ENCODE measurements at regions not wholly inside any gene's neighbourhood (a gene's known extent, or its start where the extent isn't known, plus 50 kb on each side); places are given as distances from the start of the nearest gene placed in this dataset.

DNA sequence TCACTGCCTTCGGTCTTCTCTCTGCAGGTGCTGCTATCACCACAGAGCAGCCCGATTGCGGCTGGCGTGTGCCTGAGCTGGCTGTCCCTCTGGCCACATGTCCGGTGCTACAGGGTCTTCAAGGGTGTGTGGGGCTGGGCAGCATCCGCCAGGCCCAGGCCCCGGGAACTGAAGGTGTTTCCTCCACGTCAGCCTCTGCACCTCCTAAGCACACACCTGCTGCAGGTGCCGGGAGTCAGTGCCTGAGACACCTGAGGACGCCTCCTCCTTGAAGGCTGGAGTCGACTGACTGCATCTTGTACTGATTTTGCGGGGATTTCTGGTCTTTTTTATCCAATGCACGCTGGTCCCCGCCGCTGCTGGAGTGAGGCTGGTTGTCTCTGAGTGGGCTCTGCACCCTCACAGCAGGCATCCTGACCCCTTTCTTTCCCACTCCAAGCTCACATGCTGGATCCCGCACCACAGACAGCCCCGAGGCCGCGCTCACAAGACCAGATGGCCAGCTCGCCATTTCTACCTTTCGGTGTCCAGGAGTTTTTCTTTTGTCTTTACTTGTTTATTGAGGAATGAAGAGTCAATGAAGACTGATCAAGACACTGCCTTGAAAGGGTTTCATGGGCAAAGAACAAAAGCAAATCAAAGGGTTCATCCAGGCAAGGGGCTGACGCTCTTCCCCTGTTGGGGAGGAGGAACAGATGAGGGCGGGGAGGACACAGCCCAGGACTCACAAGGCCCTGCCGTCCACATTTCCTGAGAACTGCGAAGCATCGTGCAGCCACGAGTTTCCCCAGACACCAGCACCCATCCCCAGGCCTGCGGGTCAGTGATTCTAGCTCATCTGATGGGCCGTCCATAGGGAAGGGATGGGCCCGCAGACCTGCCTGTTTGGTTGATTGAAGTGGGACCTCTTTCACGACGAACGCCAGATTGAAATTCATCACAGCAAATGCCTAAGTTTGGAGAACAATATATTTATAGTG, 203.8 kb upstream of the SOX1 start:
- no peak for DNase-seq (ENCODE audit: extremely low read depth, low read depth)

DNA sequence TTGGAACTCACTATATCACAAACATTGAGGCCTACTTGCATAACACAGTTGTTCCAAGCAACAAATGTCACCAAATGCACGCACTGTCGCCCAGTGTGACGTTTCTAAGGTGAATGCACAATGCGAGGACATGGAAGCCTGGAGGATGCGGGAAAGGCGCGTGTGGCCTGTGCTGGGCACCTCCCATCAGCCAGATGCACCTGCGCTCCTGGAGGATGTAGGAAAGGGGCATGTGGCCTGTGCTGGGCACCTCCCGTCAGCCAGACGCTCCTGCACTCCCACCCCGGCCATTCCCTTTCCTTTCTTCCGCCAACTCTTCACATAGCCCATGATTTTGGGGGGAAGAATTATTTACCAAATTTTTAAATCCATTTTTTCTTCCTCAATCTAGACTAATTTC, 202.4 kb upstream of the SOX1 start:
- DNase-seq (ENCODE audit: extremely low read depth, low read depth) = no peak

DNA sequence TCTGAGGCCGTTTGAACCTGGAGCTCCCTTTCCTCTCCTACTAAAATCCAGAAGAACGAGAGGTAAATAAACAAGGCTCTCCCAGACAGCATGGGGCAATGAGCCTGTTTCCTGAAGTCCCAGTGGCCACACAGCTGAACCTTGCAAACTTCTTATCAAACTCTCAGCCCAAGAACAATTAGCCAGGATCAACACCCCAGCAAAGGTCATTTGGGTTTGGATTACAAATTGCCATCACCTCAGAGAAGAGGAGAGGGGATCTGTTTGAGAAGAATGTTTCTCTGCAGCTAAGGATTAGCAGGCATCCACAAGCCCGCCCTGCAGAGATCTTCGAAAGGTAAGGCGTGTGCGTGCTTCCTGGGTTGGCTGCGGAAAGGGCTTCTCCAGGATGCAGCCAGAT, 201.9 kb upstream of the SOX1 start:
- DNase-seq (ENCODE audit: extremely low read depth, low read depth) = no peak

DNA sequence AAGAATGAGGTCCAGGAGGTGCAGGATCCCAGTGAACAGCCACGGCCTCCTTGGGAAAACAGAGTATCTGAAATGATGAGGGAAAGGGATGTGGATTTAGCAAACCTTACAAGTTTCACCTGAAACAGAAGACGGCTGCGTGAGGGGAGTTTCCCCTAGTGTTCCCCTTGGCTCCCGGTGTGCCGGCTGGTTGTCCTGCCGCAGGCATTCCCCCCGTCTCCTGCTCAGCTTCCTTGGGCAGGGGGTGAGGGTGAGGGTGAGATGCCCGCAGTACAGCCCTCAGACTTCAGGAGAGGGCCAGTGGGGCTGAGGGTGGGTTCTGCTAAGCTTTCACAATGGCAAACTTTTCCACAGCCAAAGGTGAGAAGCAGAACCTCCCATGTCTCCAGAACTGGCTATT, 201.1 kb upstream of the SOX1 start:
- DNase-seq (ENCODE audit: extremely low read depth, low read depth) = no peak

DNA sequence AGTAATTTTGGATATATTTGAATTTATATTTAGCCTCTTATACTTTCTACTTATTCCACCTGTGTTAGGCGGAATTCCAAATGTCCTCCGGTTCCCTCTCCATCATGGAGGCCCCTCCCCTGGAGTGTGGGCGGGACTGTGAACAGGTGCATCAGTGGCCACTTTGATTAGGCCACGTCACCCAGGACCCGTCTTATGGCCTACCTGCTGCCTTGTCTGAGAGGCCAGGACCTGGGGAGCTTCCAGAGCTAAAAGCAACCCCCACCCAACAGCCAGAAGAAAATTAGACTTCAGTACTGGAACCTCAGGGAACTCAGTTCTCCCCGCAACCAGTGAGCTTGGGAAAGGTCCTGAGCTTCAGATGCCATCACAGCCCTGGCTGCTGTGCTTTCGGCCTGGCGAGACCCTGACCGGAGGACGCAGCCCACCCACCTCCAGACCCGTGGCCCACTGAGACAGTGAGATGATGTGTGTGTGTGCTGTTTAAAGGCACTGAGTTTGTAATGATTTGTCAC, 200.2 kb upstream of the SOX1 start:
- DNase-seq (ENCODE audit: extremely low read depth, low read depth) = no peak

DNA sequence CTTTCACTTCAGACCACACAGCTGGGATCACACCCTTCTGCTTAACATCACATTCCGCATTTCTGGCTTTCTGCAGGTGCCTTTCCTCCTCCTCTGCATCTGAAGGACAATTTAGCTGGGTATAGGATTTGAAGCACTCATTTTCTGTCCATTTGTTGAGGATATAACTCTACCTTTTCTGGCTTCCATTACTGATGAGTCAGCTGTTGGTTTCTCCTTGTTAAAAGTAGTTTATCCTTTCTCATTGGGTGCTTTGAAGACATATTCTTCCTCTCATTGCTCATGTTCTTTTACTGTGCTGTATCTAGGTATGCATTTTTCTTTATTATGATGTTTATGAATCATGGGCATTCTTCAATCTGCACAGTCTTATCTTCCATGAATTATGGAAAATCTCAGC, 199.3 kb upstream of the SOX1 start:
- DNase-seq (ENCODE audit: extremely low read depth, low read depth) = no peak

DNA sequence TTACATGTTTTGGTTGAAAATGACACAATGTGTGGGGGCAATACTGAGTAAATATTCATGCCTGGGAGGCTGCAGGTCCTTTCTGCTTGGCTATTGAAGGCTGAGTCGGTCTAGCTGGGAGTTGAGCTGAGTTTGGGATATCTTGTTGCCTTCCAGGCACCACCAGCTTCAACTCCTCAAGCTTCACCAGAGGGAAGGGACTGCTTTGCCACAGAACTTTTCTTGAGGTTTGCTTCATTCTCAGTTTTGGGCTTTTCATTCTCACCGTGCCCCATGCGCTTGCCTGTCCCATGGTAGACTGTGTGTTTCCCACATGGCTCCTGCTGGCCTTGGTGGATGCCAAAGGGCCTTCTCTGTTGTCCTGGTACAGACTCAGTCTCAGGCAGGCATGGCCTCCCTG, 198.2 kb upstream of the SOX1 start:
- no peak for DNase-seq (ENCODE audit: extremely low read depth, low read depth)

DNA sequence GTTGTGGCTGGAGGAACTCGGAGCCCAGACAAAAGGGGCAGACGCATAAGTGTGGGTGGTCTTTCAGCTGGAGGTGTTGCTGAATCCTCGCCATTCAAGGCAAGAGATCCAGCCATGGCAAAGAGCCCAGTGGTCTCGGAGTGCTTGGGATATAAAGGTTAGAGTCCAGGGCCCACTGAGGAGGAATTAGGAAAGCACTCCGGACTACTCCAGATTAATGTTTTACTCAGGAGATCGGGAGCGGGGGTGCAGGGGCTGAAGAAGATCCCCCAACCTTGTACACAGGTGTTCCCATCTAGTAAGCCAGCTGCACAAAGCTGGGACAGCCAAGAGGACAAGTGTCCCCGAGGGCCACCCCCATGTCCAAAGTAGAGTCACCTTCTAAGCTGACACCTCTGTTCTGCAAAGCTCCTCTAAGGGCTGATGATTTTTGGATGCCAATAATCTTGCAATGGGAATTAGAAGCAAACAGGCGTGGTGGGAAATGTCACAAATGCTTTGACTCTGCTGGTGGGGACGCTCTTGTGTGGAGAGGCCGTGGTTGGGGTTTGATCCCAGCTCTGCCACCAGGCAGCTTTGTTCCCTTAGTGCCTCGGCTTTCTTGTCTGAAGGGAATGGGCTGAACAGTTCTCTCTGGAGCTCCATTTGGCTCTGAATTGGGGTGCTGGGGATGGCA, 194.3 kb upstream of the SOX1 start:
- no peak for DNase-seq (ENCODE audit: extremely low read depth, low read depth)

DNA sequence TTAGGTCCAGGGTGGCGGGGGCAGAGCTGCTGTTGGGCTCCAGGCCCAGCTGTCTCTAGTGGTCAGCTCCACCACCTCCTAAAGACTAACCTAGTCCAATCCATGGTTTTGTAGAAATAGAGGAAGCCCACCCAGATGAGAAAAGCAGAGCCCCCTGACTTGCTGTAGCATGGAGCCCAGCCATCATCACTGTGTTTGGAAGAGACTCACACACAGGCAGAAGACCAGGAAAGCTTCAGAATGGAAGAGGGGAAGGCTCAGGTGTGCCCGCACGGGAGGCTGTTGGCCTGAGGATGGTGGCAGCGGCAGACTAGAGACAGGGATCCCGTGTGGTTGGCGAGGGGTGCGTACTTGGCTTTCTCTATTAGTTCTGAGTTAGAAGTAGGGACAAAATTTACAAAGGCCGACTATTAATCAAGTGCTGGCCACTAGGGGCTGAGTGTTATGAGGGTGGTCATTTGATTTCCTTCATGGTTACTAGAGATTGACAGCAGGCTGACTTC, 193.2 kb upstream of the SOX1 start:
- DNase-seq (ENCODE audit: extremely low read depth, low read depth) = no peak

DNA sequence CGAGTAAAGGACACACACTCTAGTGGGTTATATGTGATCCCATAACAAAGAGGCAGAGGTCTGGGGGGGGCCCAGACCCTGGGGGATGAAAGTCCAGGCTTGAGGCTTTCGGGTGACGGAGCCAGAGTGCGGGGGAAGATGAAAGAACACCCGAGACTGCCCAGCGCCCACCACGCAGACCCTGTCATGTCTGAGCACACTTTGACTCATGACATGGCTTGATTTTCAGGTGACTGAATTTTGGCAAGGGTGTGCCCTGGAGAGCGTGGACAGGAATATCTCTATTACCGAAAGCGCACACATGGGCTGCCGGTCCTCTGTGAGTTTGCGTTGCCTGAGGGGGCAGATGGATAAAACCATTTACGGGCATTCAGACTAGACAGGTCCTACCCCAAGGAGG, 192.0 kb upstream of the SOX1 start:
- DNase-seq (ENCODE audit: extremely low read depth, low read depth) = no peak

DNA sequence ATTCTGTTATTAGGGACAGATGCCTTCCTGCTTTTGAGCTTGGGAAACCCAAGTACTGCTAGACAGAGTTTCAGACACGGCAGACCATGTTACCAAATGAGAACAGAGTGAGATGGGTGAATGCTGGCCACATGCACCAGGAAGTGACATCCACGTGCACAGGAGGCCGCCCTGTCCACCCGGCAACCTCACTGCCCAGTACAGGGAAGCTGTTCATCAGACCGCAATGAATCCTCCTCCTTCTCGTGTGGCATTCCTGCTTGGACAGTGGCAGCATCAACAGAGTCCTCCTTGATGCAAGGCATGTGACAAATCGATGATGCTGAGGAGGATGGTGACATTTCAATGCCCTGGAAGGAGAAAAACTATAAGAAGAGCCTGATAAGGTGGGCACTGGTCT, 191.0 kb upstream of the SOX1 start:
- DNase-seq (ENCODE audit: extremely low read depth, low read depth) = no peak

DNA sequence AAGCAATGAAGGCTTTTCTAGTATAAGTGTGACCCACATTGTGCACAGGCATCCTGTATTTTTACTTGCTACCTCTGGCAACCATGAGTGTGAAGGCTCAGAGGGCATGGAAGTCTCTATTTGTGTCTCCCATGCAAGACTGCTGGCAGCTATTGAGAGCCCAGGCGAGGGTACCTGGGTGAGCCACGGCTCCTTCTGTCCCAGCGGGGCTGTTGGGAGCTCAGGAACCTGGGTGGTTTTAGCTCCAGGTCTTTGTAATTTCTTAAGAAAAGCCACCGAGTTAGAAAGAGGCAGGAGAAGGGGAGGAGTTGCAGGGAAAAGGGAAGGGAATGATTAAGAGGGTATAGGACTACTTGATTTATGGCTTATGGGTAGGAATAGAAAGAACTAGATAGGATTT, 190.4 kb upstream of the SOX1 start:
- no peak for DNase-seq (ENCODE audit: extremely low read depth, low read depth)

DNA sequence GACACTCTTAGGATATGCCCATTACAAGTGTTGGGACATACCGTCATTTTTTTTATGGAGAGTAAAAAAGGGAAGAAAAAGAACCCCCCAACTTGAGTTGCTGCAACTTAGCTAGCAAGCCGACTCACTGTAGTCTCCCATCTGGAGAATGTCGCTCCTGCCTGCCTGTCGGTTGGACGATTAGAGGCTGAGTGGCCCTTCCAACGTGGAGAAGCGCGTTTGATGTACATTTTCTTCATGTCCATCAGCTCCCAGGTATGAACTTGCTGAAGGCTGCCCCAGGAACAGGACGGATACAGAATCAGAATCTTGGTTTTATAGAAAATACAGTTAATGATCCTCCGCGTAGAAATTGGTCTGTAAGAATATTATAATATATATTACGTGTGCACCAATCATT, 189.0 kb upstream of the SOX1 start:
- DNase-seq (ENCODE audit: extremely low read depth, low read depth) = no peak

DNA sequence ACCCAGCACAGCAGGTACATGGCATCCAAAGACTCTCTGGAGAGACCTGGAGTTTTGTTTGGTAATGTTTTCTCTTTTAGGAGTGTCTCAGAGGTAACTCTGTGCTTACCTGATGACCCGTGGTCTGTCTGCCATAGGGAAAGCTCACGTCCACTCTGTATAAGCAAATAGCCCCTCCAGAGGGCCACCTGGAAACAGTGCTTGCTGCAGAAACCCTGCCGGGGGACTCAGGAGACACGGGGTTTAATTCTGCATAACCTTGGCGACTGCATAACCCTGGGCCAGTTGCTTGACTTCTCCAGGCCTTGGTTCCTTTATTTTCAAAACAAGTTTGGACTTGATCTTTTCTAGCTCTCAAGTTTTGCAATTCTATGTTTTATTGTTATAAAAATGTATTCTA, 187.2 kb upstream of the SOX1 start:
- DNase-seq (ENCODE audit: extremely low read depth, low read depth) = no peak

DNA sequence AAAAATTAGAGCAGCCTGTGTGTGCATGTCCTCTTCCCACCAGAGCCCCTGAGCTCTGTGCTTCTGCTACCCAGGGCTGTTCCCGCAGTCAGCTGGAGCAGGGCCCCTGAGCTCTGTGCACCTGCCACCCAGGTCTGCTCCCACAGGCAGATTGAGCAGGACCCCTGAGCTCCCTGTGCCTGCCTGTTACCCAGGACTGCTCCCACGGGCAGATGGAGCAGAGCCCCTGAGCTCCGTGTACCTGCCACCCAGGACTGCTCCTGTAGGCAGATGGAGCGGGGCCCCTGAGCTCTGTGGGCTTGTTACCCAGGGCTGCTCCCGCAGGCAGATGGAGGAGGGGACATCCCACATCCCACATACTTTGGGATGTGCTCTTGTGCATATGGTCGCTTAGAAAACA, 186.8 kb upstream of the SOX1 start:
- no peak for DNase-seq (ENCODE audit: extremely low read depth, low read depth)

DNA sequence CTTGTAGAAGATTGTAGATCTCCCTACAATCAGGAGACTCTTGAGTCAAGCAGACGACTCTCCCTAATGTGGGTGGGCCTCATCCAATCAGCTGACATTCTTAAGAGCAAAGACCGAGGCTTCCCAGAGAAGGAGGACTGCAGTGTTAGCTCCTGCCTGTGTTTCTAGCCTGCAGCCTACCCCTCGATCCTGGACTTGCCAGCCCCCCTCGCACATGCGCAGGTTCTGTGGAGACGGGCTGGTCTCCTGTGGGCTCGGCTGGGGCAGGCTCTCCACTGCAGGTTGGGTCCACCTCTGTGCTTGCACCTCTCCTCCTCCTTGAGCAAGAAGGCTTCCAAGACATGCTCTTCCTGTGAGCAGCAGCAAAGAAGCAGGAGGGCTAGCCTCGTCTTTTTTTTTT, 185.2 kb upstream of the SOX1 start:
- no peak for DNase-seq (ENCODE audit: extremely low read depth, low read depth)

DNA sequence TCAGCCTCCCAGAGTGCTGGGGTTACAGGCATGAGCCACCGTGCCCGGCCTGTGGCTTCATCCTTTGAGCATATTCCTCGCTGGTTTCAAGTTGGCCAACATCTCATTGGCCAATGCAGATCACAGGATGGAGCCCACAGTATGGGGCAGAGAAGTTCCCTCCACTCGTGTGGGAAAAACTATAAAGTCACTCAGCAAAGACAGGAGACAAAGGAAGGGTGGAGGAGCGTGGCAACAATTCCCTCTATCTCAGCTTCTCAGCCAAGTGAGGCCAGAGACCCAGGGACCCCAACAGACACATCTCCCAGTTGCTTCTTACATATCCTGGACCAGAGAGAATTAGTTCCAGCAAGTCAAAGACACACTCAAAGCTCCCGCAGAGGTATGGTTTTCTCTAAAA, 184.6 kb upstream of the SOX1 start:
- DNase-seq (ENCODE audit: extremely low read depth, low read depth) = no peak

DNA sequence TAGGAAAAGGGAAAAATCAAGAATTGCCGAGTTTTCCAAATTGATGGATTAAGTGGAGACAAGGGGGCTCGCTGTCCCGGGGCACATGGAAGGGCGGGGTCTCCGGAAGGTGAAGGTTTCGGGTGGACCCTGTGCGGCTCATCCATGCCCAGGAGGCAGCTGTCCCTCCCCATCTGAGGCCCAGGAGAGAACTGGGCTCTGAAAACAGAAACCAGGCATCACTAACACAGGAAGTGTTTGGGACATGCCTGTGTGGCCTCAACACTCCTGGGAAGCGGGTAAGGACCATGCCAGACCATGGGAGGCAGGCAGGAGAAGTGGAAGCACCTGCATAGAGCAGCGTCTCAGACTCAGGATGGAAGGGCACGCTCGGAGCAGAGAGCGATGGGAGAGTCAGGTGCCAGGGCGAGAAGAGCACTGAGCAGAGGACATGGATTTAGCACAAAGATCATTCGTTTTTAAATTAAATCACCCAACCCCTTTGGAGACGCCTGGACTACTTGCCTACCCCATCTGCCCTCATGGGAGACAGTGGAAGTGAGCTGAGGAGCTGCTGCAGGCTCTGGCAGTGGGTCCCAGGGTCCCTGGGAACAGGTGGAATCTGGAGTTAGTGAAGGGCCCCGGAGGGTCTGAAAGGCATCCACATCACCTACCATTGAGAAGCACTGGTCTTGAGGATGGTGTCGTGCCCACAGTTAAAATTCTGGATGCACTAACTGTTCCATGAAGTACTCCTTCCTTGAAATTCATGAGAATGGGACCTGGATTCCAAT, 183.2 kb upstream of the SOX1 start:
- no peak for DNase-seq (ENCODE audit: extremely low read depth, low read depth)

DNA sequence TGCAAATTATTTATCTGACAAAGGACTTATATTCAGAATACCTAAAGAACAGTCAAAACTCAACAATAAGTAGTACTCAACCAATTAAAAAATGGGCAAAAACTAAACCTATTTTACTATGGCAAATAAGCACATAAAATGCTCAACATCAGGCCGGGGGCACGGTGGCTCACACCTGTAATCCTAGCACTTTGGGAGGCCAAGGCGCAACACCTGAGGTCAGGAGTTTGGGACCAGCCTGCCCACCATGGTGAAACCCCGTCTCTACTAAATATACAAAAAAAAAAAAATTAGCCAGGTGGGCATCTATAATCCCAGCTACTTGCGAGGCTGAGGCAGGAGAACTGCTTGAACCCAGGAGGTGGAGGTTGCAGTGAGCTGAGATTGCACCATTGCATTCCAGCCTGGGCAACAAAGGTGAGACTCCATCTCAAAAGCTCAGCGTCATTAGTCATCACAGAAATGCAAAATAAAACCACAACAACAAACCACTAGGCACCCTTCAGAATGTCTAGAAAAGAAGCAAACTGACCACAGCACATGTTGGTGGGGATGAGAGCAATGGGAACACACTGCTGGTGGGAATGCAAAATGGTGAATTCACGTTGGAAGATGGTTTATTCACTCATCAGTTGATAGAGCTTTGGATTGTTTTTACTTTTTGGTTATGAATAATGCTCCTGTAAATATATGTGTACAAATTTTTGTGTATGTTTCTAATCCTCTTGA, 180.6 kb upstream of the SOX1 start:
- DNase-seq (ENCODE audit: extremely low read depth, low read depth) = no peak

DNA sequence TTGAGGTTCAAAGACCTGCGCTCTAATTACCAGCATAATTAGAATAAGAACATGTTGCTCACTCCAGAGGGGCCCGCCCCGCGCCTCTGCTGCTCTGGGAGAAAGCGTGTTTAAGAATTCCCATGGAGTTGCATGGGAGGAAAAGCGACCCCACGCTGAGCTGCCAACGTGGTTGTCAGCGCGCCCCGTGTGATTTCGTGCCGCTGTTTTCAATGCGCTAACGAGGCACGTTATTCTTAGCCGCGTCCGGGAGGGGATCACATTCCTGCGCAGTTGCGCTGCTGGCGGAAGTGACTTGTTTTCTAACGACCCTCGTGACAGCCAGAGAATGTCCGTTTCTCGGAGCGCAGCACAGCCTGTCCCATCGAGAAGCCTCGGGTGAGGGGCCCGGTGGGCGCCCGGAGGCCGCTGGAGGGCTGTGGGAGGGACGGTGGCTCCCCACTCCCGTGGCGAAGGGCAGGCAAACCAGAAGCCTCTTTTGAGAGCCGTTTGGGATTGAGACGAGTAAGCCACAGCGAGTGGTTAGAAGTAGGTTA, 173.8 kb upstream of the SOX1 start:
- DNase-seq (ENCODE audit: extremely low read depth, low read depth) = no peak

All from NCI-H460 (cell line).